Lower leg skin (tissue), 3 donors: ENCODE measurements at regions not wholly inside any gene's neighbourhood (a gene's known extent, or its start where the extent isn't known, plus 50 kb on each side); places are given as distances from the start of the nearest gene placed in this dataset.

Experiments
- CTCF ChIP-seq, 3 donors: fragments of 450-650 bp; IDR thresholded peaks; one replicate each; pipeline ENCODE4 v1.5.1; 2016; ENCODE audit warnings: antibody characterized with exemption in 3 of 3, mild to moderate bottlenecking in 3 of 3, moderate library complexity in 2 of 3
- POLR2A ChIP-seq, 2 donors: fragments of 450-650 bp; IDR thresholded peaks; one replicate each; pipeline ENCODE4 v1.6.1; 2016 to 2017; ENCODE audit warnings: antibody characterized with exemption in 2 of 2, mild to moderate bottlenecking in 1 of 2, moderate library complexity in 1 of 2

DNA sequence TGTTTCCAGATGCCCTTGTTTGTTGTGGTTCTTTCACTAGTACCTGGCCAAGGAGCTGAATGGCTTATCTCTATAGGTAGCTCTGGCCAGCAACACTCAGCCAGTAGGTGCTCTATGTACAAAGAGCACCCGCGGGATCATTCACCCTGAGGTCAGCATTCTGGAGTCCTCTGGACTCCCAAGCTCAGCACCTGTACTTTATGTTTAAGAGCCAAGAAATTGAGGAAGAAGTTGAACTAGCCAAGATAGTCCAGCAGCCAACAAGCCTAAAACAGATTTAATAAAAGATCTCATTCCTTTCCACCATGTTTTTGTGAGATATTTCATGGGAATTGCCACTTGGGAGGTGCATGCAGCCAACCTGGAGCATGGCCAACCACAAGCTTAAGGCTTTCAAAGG, 242.6 kb upstream of the PAPPA start:
- TF ChIP-seq CTCF (IDR thresholded peaks at IDR 0.05) (no peak), POLR2A (IDR thresholded peaks at IDR 0.05) (no peak)
